ENCODE measurements at regions not wholly inside any gene's neighbourhood (a gene's known extent, or its start where the extent isn't known, plus 50 kb on each side); places are given as distances from the start of the nearest gene placed in this dataset.

GRCh38 chr1:47550929-47551328, 113.1 kb downstream of the FOXD2 start:
- TF ChIP-seq POLR2A (IDR thresholded peaks at IDR 0.05; ENCODE audit: low read depth, low read length) (no peak), TAF1 (IDR thresholded peaks at IDR 0.05; ENCODE audit: low read depth, low read length) (no peak), POLR2AphosphoS5 (IDR thresholded peaks at IDR 0.05; ENCODE audit: low read depth, low read length) (no peak), SPI1 (IDR thresholded peaks at IDR 0.05; ENCODE audit: low read depth, low read length) (no peak), POU2F2 (IDR thresholded peaks at IDR 0.05; ENCODE audit: low read depth, low read length) (no peak), PAX5 (IDR thresholded peaks at IDR 0.05; ENCODE audit: insufficient read depth, low read length, severe bottlenecking) (no peak)

Measured in GM12891 (cell line).